Thoracic aorta (tissue), 2 donors: ENCODE measurements at regions not wholly inside any gene's neighbourhood (a gene's known extent, or its start where the extent isn't known, plus 50 kb on each side); places are given as distances from the start of the nearest gene placed in this dataset.

Experiments
- ATAC-seq: fragments of 150-250 bp; one replicate; pipeline ENCODE4 v1.8.0; 2017; ENCODE audit warnings: low read depth; ENCODE audit not compliant: insufficient number of reproducible peaks, low FRiP score
- DNase-seq: peaks from one replicate; pipeline ENCODE4 v3.0.0-alpha.2; 2020; ENCODE audit warnings: low spot score
- H3K27ac ChIP-seq, 2 donors: fragments of 200-600 bp; sonication (generic); 1 replicate in 1 of 2; 2 replicates in 1 of 2; pipeline ENCODE4 v1.5.1; 2016; ENCODE audit warnings: mild to moderate bottlenecking in 2 of 2, moderate library complexity in 2 of 2
- H3K27me3 ChIP-seq: fragments of 200-600 bp; sonication (generic); replicated peaks from 2 replicates; pipeline ENCODE4 v1.6.0; 2016; ENCODE audit warnings: mild to moderate bottlenecking; ENCODE audit not compliant: insufficient read depth
- H3K36me3 ChIP-seq: fragments of 200-600 bp; sonication (generic); one replicate; pipeline ENCODE4 v1.5.1; 2016
- H3K4me1 ChIP-seq, 2 donors: fragments of 200-600 bp; sonication (generic); 1 replicate in 1 of 2; 2 replicates in 1 of 2; pipeline versions ENCODE4 v1.5.1 to v1.6.0; 2016; ENCODE audit warnings: low read depth in 2 of 2, mild to moderate bottlenecking in 1 of 2; ENCODE audit not compliant: control insufficient read depth in 1 of 2
- H3K4me3 ChIP-seq: fragments of 200-600 bp; sonication (generic); 2 replicates; pipeline ENCODE4 v1.5.1; 2016; ENCODE audit warnings: mild to moderate bottlenecking
- H3K9me3 ChIP-seq: fragments of 200-600 bp; sonication (generic); 2 replicates; pipeline ENCODE4 v1.5.1; 2016
- TF ChIP-seq, protein P1 (sequence below): fragments of 200-600 bp; sonication (generic); IDR thresholded peaks from one replicate; pipeline ENCODE4 v1.5.1; 2019; ENCODE audit warnings: antibody characterized with exemption

DNA sequence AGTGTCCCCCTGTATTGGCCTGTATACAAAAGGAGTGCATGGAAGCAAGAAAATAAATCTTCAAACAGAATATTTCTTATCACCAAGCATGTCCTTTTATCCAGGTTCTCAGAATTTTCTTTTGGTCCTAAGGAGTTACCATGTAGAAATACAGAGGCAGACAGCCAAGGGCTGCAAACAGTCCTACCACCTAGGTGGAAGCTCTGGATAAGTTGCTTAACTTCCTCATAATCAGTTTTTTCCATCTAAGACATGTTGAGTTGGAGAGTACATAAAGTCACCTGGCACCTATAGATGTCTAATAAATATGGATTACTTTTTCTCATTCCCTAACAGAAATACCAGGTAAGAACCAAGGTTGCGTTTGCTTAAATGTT lies 57.0 kb upstream of the BLID start:
- Histone ChIP-seq H3K27me3 (no peaks in the 10 kb centered on the region), H3K9me3 (no peaks in the 10 kb centered on the region), H3K27ac (peak overlapping the region; percentile 51 to 72), H3K4me3 (peak overlapping the region; percentile 45), H3K36me3 (no peaks in the 10 kb centered on the region), H3K4me1 (peaks cover 13 to 72% of the 10 kb centered on the region in 2 donors)
- no peak for DNase-seq
- TF ChIP-seq, protein P1, sequence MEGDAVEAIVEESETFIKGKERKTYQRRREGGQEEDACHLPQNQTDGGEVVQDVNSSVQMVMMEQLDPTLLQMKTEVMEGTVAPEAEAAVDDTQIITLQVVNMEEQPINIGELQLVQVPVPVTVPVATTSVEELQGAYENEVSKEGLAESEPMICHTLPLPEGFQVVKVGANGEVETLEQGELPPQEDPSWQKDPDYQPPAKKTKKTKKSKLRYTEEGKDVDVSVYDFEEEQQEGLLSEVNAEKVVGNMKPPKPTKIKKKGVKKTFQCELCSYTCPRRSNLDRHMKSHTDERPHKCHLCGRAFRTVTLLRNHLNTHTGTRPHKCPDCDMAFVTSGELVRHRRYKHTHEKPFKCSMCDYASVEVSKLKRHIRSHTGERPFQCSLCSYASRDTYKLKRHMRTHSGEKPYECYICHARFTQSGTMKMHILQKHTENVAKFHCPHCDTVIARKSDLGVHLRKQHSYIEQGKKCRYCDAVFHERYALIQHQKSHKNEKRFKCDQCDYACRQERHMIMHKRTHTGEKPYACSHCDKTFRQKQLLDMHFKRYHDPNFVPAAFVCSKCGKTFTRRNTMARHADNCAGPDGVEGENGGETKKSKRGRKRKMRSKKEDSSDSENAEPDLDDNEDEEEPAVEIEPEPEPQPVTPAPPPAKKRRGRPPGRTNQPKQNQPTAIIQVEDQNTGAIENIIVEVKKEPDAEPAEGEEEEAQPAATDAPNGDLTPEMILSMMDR, result no peak
- no peak for ATAC-seq

DNA sequence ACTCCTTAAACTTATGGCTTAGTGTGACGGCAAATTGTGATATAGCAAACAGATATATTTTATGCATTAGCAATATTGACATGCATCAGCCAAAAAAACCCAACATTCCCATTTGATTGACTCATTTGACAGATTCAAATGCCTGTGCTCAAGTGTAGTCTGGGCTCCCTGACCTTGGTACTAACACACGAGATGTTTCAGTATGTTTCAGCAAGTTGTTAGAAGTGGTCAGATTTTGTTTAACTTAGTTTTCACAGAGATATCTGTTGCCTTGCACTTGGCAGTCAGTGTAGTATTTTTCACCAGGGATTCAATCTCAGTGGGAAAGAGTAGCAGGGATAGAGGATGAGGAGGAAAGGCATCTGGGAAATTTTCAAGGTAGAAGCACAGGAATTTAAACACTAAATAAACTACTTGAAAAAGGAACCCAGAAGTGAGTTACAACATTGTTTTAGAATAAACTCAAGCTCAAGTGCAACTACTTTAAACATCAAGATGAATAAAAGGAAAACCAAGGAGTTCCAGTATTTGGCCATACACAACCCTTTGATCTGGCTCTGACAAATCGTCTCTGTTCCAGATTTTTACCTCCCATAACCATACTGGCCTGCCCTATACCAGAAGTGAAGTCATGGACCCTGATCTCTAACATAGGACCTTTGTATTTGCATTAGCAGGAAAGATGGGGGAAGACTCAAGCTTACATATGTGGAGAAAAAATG lies 56.5 kb upstream of the BLID start:
- Histone ChIP-seq H3K27ac (peak overlapping the region; percentile 51 to 72), H3K9me3 (no peaks in the 10 kb centered on the region), H3K4me1 (peaks cover 14 to 70% of the 10 kb centered on the region in 2 donors), H3K27me3 (no peaks in the 10 kb centered on the region), H3K36me3 (no peaks in the 10 kb centered on the region), H3K4me3 (no peak overlapping the region)
- TF ChIP-seq, protein P1, result no peak
- DNase-seq (no peak), ATAC-seq (no peak)

DNA sequence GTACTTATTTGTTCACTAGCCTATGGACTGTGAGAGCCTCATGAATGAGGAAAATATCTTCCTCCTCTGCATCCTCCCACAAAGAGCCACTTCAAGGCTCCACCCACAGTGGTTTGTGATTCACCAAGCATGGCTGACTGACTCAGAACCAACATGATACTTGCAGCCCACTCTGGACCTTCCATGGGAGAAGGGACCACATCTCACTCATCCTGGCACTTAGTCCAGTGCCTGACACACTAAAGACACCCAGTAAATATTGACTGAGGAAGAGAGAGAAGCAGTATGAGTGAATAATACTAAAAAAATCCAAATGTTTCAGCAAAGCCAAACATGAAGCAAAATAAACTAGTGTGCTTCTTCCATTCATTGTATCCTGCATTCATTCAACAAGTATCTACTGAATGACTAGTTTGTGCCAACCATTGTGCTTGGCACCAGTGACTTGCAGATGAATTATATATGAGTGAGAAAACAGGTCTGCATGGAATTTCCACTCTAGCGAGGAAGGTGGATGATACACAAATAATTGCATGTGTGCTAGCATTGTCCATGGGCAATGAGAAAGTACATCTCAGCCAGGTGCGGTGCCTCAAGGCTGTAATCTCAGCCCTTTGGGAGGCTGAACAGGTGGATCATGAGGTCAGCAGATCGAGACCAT lies 54.9 kb upstream of the BLID start:
- no peaks in the 10 kb centered on the region for H3K36me3 ChIP-seq
- no peaks in the 10 kb centered on the region for H3K27me3 ChIP-seq
- H3K27ac ChIP-seq, result peak overlapping the region in 1 of 2 donors; percentile 37
- peaks cover 20 to 69% of the 10 kb centered on the region in 2 donors for H3K4me1 ChIP-seq
- H3K9me3 ChIP-seq, result no peaks in the 10 kb centered on the region
- ATAC-seq, result no peak
- no peak for DNase-seq
- TF ChIP-seq, protein P1, result no peak
- no peak overlapping the region for H3K4me3 ChIP-seq

DNA sequence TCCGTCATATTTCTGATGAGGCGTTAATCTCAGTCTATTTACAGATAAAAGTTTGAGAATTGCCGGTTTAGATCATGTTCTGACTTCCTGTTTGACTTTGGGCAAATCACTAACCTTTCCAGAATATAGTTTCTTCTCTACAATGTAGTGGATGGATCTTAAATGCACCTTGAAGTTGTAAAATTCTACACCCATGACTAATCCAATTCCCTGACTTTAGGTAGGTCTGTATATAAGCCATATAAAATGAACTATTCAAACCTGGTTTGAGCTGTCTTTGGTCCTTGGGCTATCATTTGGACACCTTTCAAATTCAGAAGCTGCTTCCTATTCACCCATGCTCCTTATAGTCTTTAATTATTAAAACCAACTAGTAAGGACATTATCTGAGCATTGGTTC lies 52.2 kb upstream of the BLID start:
- Histone ChIP-seq H3K4me1 (peaks cover 17 to 75% of the 10 kb centered on the region in 2 donors), H3K36me3 (no peaks in the 10 kb centered on the region), H3K27me3 (no peaks in the 10 kb centered on the region), H3K27ac (peak overlapping the region in 1 of 2 donors; percentile 45), H3K4me3 (no peak overlapping the region), H3K9me3 (no peaks in the 10 kb centered on the region)
- TF ChIP-seq, protein P1, result no peak
- ATAC-seq (no peak), DNase-seq (no peak)

DNA sequence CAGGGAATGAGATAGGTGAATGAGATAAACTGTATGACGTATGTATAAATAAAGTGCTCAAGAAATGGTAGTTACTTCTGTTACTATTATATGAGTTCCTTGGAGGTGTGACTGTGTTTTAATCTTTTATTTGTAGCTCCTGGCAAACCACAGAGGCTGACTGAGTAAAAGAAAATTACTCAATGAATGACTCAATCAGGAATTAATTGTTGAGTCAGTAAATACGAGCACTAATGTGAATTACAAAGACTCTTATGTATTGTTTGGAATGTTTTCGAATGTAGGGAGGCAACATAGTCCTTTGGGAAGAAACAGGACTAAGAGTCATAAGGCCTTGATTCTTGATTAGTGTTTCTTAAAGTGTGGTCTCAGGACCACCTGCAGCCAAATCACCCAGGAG lies 51.1 kb upstream of the BLID start:
- peak; percentile 61 for ATAC-seq
- no peak for DNase-seq
- Histone ChIP-seq H3K4me3 (no peak overlapping the region), H3K9me3 (no peaks in the 10 kb centered on the region), H3K36me3 (no peaks in the 10 kb centered on the region), H3K27me3 (no peaks in the 10 kb centered on the region), H3K4me1 (peaks cover 15 to 70% of the 10 kb centered on the region in 2 donors), H3K27ac (peak overlapping the region; percentile 45 to 55)
- TF ChIP-seq, protein P1, result no peak
